CD1c-positive myeloid dendritic cell (primary cell): ENCODE measurements at regions not wholly inside any gene's neighbourhood (a gene's known extent, or its start where the extent isn't known, plus 50 kb on each side); places are given as distances from the start of the nearest gene placed in this dataset.

ENCODE experiments used
- DNase-seq: peaks from one replicate; pipeline ENCODE4 v3.0.0-alpha.2; 2016; ENCODE audit errors: extremely low spot score

DNA sequence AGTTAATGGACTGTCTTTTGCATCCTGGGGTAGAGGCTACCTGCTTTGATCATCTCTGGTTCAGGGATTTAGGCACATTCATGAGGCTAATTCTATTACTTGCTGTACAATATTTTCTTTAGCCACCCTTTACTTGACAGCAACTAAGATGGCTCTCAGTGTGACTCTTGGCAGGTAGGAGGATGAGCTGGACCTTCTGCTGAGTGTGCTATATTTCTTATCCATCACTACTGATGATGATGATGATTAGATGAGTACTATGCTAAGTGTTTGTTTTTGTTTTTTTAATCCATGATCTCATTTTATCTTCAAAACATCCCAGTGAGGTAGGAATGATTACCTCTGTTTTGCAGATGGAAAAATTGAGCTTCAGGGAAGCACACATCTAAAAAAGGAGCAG lies 152.8 kb upstream of the WSCD2 start:
- DNase-seq, result no peak

GRCh38 chr12:107978201-107978600 lies 150.9 kb upstream of the WSCD2 start:
- DNase-seq, result no peak

GRCh38 chr12:107978641-107979040 lies 150.4 kb upstream of the WSCD2 start:
- DNase-seq, result no peak

GRCh38 chr12:107983756-107984472 lies 145.2 kb upstream of the WSCD2 start:
- DNase-seq, result no peak

- no peak for DNase-seq
Observed at GRCh38 chr12:107984973-107985372, 144.1 kb upstream of the WSCD2 start.

DNA sequence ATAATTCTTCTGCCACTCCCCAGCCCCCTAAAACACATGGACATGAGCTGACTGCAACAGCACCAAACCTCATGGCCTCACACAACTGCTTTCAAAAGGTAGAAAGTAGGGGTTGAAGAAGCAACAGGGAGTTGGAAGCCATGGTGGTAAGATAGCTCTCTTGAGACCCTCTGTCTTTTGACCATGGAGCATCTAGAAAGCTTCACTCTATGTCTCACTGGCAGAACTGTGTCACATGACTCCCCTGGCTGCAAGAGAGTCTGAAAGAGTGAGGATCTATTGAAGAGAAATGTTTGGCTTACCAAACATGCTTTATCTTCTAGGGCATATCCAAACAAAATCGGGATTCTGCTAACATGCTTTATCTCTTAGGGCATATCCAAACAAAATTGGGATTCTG lies 142.9 kb upstream of the WSCD2 start:
- no peak for DNase-seq

GRCh38 chr12:107990325-107990724 lies 138.8 kb upstream of the WSCD2 start:
- peak; percentile 5 for DNase-seq

DNA sequence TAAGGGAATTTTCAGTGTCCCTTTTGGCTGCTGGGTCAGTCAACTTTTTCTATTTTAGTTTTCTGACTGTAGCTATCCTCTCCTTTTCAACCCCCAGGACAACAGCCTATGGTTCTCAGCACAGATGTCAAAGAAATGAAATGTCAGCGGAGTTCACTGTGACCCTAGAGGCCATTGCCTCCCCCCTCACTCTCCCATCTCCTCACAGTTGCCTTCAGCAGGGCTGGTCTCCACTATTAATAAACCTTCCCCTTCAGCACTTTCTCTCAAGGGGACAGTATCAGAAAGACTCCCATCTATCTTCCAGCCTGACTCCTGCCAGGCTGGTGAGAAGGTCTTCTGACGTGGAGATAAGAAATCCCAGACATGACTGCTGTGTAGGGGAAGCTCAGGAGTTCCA lies 137.1 kb upstream of the WSCD2 start:
- DNase-seq, result no peak

DNA sequence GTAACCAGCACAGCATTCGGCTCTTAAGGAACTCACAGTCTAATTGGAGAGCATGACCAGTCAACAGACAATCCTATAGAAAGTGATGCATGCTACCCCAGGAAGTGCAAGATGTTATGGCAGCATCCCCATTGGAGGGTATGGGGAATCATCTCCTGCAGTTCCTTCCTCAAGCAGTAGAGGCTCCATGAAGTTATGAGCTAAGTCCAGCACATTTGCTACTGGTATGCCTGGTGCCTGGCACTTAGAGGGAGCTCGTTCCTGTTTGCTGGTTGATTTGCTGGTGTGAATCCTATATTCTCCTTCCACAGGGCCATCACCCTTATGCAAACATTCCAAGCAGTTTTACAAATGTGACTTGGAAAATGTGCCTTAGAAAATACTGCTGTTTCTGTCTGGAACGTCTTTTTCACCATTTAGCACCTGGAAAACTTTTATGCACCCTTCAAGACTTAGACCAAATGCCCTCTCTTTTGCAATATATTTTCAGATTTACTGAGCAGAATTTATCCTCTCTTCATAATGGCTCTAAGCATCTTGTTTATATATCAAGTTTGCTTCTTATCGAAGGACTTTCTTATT lies 136.1 kb upstream of the WSCD2 start:
- DNase-seq, result peak; percentile 49

DNA sequence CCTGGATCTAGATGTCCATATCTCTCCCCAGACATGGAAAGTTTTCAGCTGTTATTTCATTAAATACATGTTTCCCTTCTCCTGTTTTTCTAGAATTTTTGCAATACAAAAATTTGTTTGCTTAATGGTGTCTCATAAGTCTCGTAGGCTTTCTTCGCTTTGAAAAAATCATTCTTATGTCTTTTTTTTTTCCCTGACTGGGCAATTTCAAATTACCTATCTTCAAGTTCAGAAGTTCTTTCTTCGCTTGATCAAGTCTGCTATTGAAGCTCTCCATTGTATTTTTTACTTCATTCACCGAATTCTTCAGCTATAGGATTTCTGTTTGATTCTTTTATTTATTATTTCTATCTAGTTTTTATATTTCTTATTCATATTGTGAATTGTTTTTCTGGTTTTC lies 130.2 kb upstream of the WSCD2 start:
- no peak for DNase-seq

GRCh38 chr12:108000111-108000510 lies 129.0 kb upstream of the WSCD2 start:
- DNase-seq, result no peak

DNA sequence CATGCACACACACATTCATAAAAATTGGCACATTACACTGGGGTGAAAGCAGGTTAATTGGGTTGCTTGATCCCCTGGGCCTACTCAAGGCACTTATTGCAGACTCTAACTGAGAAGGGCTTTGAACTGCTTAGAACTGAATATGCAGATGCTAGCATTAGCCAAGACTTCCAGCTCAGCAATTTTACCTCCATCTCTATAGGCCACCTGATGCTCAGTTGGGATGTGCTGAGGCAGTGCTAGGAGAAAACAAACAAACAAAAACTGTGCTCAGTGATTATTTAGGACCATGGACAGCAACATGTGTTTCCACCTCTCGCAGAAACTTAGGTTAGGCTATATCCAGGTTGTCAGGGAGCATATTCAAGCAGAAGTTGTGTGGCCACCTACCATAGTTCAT lies 124.8 kb upstream of the WSCD2 start:
- no peak for DNase-seq

- no peak for DNase-seq
Observed at GRCh38 chr12:108008163-108008905, 120.8 kb upstream of the WSCD2 start.

GRCh38 chr12:108009442-108010070 lies 119.5 kb upstream of the WSCD2 start:
- no peak for DNase-seq

DNA sequence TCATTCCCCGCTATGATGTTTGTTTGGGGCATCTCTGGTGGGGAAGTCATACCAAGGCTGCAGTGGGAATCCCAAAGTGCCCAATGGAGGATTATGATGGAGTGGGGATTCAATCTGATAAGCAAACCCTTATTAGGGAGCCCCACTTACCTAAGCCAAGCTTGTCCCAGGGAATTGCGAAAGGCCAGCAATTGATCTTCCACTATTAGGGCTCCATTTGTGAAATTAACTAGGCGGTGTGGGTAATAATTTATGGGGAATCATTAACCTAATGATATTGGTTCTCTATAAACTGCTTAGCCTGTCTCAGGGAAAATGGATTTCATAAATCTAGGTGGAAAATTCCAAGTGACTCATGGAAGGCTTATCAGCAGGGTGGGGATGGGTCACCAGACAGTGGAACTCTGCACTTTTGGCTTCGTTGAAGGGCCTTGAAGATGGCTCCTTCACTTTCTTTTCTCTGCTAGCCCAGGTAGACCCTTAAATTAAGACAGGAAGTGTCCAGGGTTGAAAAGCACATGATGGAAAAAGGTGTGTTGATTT lies 113.0 kb upstream of the WSCD2 start:
- DNase-seq, result no peak

- no peak for DNase-seq
Observed at GRCh38 chr12:108017472-108018057, 111.5 kb upstream of the WSCD2 start.

- DNase-seq, result no peak
Observed at GRCh38 chr12:108019862-108020261, 109.2 kb upstream of the WSCD2 start.

- DNase-seq, result no peak
Observed at GRCh38 chr12:108021141-108021540, 107.9 kb upstream of the WSCD2 start.

DNA sequence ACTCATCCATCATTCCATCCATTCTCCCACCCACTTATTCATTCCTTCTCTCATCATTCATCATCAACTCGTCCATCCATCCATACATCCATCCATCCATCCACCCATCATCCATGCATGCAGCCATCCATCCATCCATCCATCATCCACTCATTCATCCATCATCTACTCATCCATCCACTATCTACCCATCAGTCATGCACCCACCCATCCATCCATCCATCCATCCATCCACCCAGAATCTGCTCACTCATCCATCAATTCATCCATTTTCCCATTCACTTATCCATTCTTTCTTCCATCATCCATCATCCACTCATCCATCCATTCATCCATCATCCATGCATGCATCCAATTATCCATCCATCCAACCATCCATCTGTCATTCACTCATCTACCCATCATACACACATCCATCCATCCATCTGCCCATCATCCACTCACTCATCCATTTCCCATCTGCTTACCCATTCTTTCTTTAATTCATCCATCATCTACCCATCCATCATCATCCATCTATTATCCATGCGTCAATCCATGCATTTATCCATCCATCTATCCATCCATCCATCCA lies 107.1 kb upstream of the WSCD2 start:
- DNase-seq, result no peak

GRCh38 chr12:108029051-108029835 lies 99.8 kb upstream of the WSCD2 start:
- no peak for DNase-seq

- no peak for DNase-seq
Observed at GRCh38 chr12:108033090-108033489, 96.0 kb upstream of the WSCD2 start.
